ENCODE measurements at regions not wholly inside any gene's neighbourhood (a gene's known extent, or its start where the extent isn't known, plus 50 kb on each side); places are given as distances from the start of the nearest gene placed in this dataset.

GRCh38 chr4:56130606-56131155 is 181.9 kb downstream of the CEP135 start:
- POLR2A ChIA-PET = no interaction called here

GRCh38 chr4:56129431-56129861 is 180.7 kb downstream of the CEP135 start:
- Histone ChIP-seq H3K36me3 (ENCODE audit: control insufficient read depth, insufficient read depth, low read length) (no peaks in the 10 kb centered on the region), H3K4me3 (ENCODE audit: low read depth, low read length) (no peak overlapping the region), H3K4me1 (peaks cover 23% of the 10 kb centered on the region), H3K9me3 (no peaks in the 10 kb centered on the region), H3K27me3 (replicated peaks; ENCODE audit: control insufficient read depth, insufficient read depth, low read length) (no peaks in the 10 kb centered on the region)
- DNase-seq = peak; percentile 72 to 75
- Mint-ChIP-seq H3K4me3 (ENCODE audit: unreplicated experiment) (no peak overlapping the region), H3K27me3 (ENCODE audit: insufficient read depth, unreplicated experiment) (no peaks in the 10 kb centered on the region), H3K27ac (ENCODE audit: unreplicated experiment) (peak overlapping the region; percentile 6), H3K4me1 (ENCODE audit: low read depth, unreplicated experiment) (peaks cover 24% of the 10 kb centered on the region), H3K36me3 (ENCODE audit: insufficient read depth, unreplicated experiment) (no peaks in the 10 kb centered on the region), H3K9me3 (ENCODE audit: unreplicated experiment) (no peaks in the 10 kb centered on the region)
- intact Hi-C loops (cut with micrococcal nuclease; ENCODE audit: unreplicated experiment) = loop anchor here (1.0 to 2.0 kb wide), 2 partner anchors 111 to 172 kb away; no protein-coding TSS in a partner anchor
- ChIA-PET POLR2A (no interaction called here), CTCF (interaction anchor here (0.6 kb wide), 1 partner anchor 157 kb away, joined by 10 read pairs; no protein-coding TSS in a partner anchor)
- BruUV-seq (replicated peaks) = no TSS peak
- TF ChIP-seq CTCF (IDR thresholded peaks at IDR 0.05; ENCODE audit: insufficient read depth in 1 of 2, low read depth in 1 of 2, low read length in 1 of 2, severe bottlenecking in 1 of 2, unreplicated experiment in 1 of 2) = peak; percentile 51 to 88

More at GRCh38 chr4:56130606-56131155, 181.9 kb downstream of the CEP135 start:
- TF ChIP-seq CTCF (IDR thresholded peaks at IDR 0.05; ENCODE audit: insufficient read depth in 1 of 2, low read depth in 1 of 2, low read length in 1 of 2, severe bottlenecking in 1 of 2, unreplicated experiment in 1 of 2) = no peak
- no TSS peak for BruUV-seq (replicated peaks)
- peaks cover 35% of the 10 kb centered on the region for H3K4me1 ChIP-seq
- no peaks in the 10 kb centered on the region for H3K36me3 ChIP-seq (ENCODE audit: control insufficient read depth, insufficient read depth, low read length)
- no peak for DNase-seq
- H3K27me3 ChIP-seq (replicated peaks; ENCODE audit: control insufficient read depth, insufficient read depth, low read length) = no peaks in the 10 kb centered on the region
- H3K27me3 Mint-ChIP-seq (ENCODE audit: insufficient read depth, unreplicated experiment) = no peaks in the 10 kb centered on the region
- intact Hi-C loops (cut with micrococcal nuclease; ENCODE audit: unreplicated experiment) = loop anchor here (5.0 kb wide), 1 partner anchor 127 kb away; no protein-coding TSS in a partner anchor
- peaks cover 31% of the 10 kb centered on the region for H3K4me1 Mint-ChIP-seq (ENCODE audit: low read depth, unreplicated experiment)
- H3K9me3 ChIP-seq = no peaks in the 10 kb centered on the region
- CTCF ChIA-PET = interaction anchor here (0.6 kb wide), 1 partner anchor 151 kb away, joined by 3 read pairs; no protein-coding TSS in a partner anchor
- no peaks in the 10 kb centered on the region for H3K36me3 Mint-ChIP-seq (ENCODE audit: insufficient read depth, unreplicated experiment)
- H3K27ac Mint-ChIP-seq (ENCODE audit: unreplicated experiment) = peak overlapping the region; percentile 66
- no peak overlapping the region for H3K4me3 Mint-ChIP-seq (ENCODE audit: unreplicated experiment)
- no peaks in the 10 kb centered on the region for H3K9me3 Mint-ChIP-seq (ENCODE audit: unreplicated experiment)
- H3K4me3 ChIP-seq (ENCODE audit: low read depth, low read length) = no peak overlapping the region

GRCh38 chr4:56128213-56128612 is 179.5 kb downstream of the CEP135 start:
- BruUV-seq (replicated peaks) = no TSS peak
- no peak for DNase-seq
- Mint-ChIP-seq H3K36me3 (ENCODE audit: insufficient read depth, unreplicated experiment) (no peaks in the 10 kb centered on the region), H3K4me1 (ENCODE audit: low read depth, unreplicated experiment) (peaks cover 21% of the 10 kb centered on the region), H3K4me3 (ENCODE audit: unreplicated experiment) (no peak overlapping the region), H3K27ac (ENCODE audit: unreplicated experiment) (no peak overlapping the region), H3K27me3 (ENCODE audit: insufficient read depth, unreplicated experiment) (no peaks in the 10 kb centered on the region), H3K9me3 (ENCODE audit: unreplicated experiment) (no peaks in the 10 kb centered on the region)
- ChIA-PET CTCF (no interaction called here), POLR2A (no interaction called here)
- Histone ChIP-seq H3K9me3 (no peaks in the 10 kb centered on the region), H3K27me3 (replicated peaks; ENCODE audit: control insufficient read depth, insufficient read depth, low read length) (no peaks in the 10 kb centered on the region), H3K4me3 (ENCODE audit: low read depth, low read length) (no peak overlapping the region), H3K36me3 (ENCODE audit: control insufficient read depth, insufficient read depth, low read length) (no peaks in the 10 kb centered on the region), H3K4me1 (peaks cover 11% of the 10 kb centered on the region)
- TF ChIP-seq CTCF (IDR thresholded peaks at IDR 0.05; ENCODE audit: insufficient read depth in 1 of 2, low read depth in 1 of 2, low read length in 1 of 2, severe bottlenecking in 1 of 2, unreplicated experiment in 1 of 2) = no peak
- intact Hi-C loops (cut with micrococcal nuclease; ENCODE audit: unreplicated experiment) = loop anchor here (2.0 kb wide), 1 partner anchor 113 kb away; no protein-coding TSS in a partner anchor

Data from Caco-2 (cell line).